Gastrocnemius medialis (tissue), 4 donors: ENCODE measurements at regions not wholly inside any gene's neighbourhood (a gene's known extent, or its start where the extent isn't known, plus 50 kb on each side); places are given as distances from the start of the nearest gene placed in this dataset.

Experiments
- CTCF ChIP-seq, 5 experiments: fragments of 450-650 bp in 3 of 5; fragments of 200-600 bp in 2 of 5; sonication (generic) in 2 of 5; IDR thresholded peaks in 4 of 5; conservative IDR thresholded peaks in 1 of 5; 1 replicate in 4 of 5; 2 replicates in 1 of 5; pipeline ENCODE4 v1.5.1; 2016 to 2019; ENCODE audit warnings: antibody characterized with exemption in 5 of 5, mild to moderate bottlenecking in 3 of 5, moderate library complexity in 3 of 5
- POLR2A ChIP-seq, 2 donors: fragments of 450-650 bp; IDR thresholded peaks; one replicate each; pipeline ENCODE4 v1.6.1; 2017; ENCODE audit warnings: antibody characterized with exemption in 2 of 2, mild to moderate bottlenecking in 2 of 2, moderate library complexity in 2 of 2

- no peak for TF ChIP-seq CTCF (IDR thresholded peaks at IDR 0.05 in 4 of 5, conservative IDR thresholded peaks at IDR 0.05 in 1 of 5)
- no peak for TF ChIP-seq POLR2A (IDR thresholded peaks at IDR 0.05)
These were observed 163.6 kb upstream of the UMPS start for GRCh38 chr3:124566701-124567100.
